Calu3 (cell line): ENCODE measurements at regions not wholly inside any gene's neighbourhood (a gene's known extent, or its start where the extent isn't known, plus 50 kb on each side); places are given as distances from the start of the nearest gene placed in this dataset.

ENCODE experiments used
- BruUV-seq: library from RNA; stranded (reverse); fragments of 400-500 nt; replicated peaks from 2 replicates; lab custom pipeline; 2021; lab: Mats Ljungman, UMichigan
- CTCF ChIA-PET: fragments of 300-600 bp; sonication (Branson Sonifier 250); formaldehyde crosslinking; loops from one replicate; lab custom pipeline; 2022; ENCODE audit warnings: antibody characterized with exemption; lab: Charles Lee
- DNase-seq: peaks from one replicate; pipeline ENCODE4 v3.0.0; 2022
- H3K27ac Mint-ChIP-seq: one replicate; pipeline ENCODE4 v1.8.0; 2022; ENCODE audit warnings: mixed read lengths; ENCODE audit not compliant: unreplicated experiment
- H3K27me3 Mint-ChIP-seq: one replicate; pipeline ENCODE4 v1.8.0; 2022; ENCODE audit warnings: mixed read lengths; ENCODE audit not compliant: unreplicated experiment
- H3K36me3 Mint-ChIP-seq: one replicate; pipeline ENCODE4 v1.8.0; 2022; ENCODE audit warnings: mild to moderate bottlenecking, moderate library complexity, mixed read lengths; ENCODE audit not compliant: insufficient read depth, unreplicated experiment
- H3K4me1 Mint-ChIP-seq: one replicate; pipeline ENCODE4 v1.8.0; 2022; ENCODE audit warnings: mild to moderate bottlenecking, low read depth, mixed read lengths; ENCODE audit not compliant: unreplicated experiment
- H3K4me3 Mint-ChIP-seq: one replicate; pipeline ENCODE4 v1.8.0; 2022; ENCODE audit warnings: mild to moderate bottlenecking, low read depth, moderate library complexity, mixed read lengths; ENCODE audit not compliant: unreplicated experiment
- H3K9me3 Mint-ChIP-seq: one replicate; pipeline ENCODE4 v1.8.0; 2022; ENCODE audit warnings: low read depth, mixed read lengths; ENCODE audit not compliant: unreplicated experiment
- CTCF ChIP-seq: fragments of 200-600 bp; IDR thresholded peaks from one replicate; pipeline ENCODE4 v1.8.0; 2022; ENCODE audit warnings: antibody characterized with exemption; ENCODE audit not compliant: unreplicated experiment
- intact Hi-C: fragments of 100-400 bp; cut with micrococcal nuclease; formaldehyde crosslinking; loops from one replicate; pipeline ENCODE4 v1.10.0; 2022; ENCODE audit not compliant: unreplicated experiment

- DNase-seq: no peak
- no peak for TF ChIP-seq CTCF
- Mint-ChIP-seq H3K36me3 (no peaks in the 10 kb centered on the region), H3K27ac (no peak overlapping the region), H3K4me3 (no peak overlapping the region), H3K9me3 (no peaks in the 10 kb centered on the region), H3K4me1 (no peaks in the 10 kb centered on the region), H3K27me3 (no peaks in the 10 kb centered on the region)
- no TSS peak for BruUV-seq
- CTCF ChIA-PET: no interaction called here
- intact Hi-C loops: no loop called here
These were observed 518.7 kb downstream of the TXNL1 start for GRCh38 chr18:56119681-56120080.

- no TSS peak for BruUV-seq
- Mint-ChIP-seq H3K27ac (no peak overlapping the region), H3K4me3 (no peak overlapping the region), H3K9me3 (no peaks in the 10 kb centered on the region), H3K27me3 (no peaks in the 10 kb centered on the region), H3K36me3 (no peaks in the 10 kb centered on the region), H3K4me1 (no peaks in the 10 kb centered on the region)
- DNase-seq: no peak
- no peak for TF ChIP-seq CTCF
- CTCF ChIA-PET: no interaction called here
- intact Hi-C loops: no loop called here
These were observed 520.0 kb downstream of the TXNL1 start for GRCh38 chr18:56118422-56118821.

- H3K4me1 Mint-ChIP-seq: no peaks in the 10 kb centered on the region
- no peak overlapping the region for H3K4me3 Mint-ChIP-seq
- no peaks in the 10 kb centered on the region for H3K27me3 Mint-ChIP-seq
- H3K36me3 Mint-ChIP-seq: no peaks in the 10 kb centered on the region
- H3K9me3 Mint-ChIP-seq: no peaks in the 10 kb centered on the region
- TF ChIP-seq CTCF: no peak
- no TSS peak for BruUV-seq
- DNase-seq: no peak
- H3K27ac Mint-ChIP-seq: no peak overlapping the region
- intact Hi-C loops: no loop called here
- CTCF ChIA-PET: no interaction called here
These were observed 523.0 kb downstream of the TXNL1 start for GRCh38 chr18:56115071-56116015.

GRCh38 chr18:56112984-56113383 lies 525.0 kb upstream of the TCF4 start:
- no peak for DNase-seq
- H3K4me3 Mint-ChIP-seq: no peak overlapping the region
- H3K4me1 Mint-ChIP-seq: no peaks in the 10 kb centered on the region
- CTCF ChIA-PET: no interaction called here
- no peaks in the 10 kb centered on the region for H3K9me3 Mint-ChIP-seq
- no TSS peak for BruUV-seq
- no peak for TF ChIP-seq CTCF
- no peaks in the 10 kb centered on the region for H3K36me3 Mint-ChIP-seq
- H3K27ac Mint-ChIP-seq: no peak overlapping the region
- intact Hi-C loops: no loop called here
- H3K27me3 Mint-ChIP-seq: no peaks in the 10 kb centered on the region
